ENCODE measurements at regions not wholly inside any gene's neighbourhood (a gene's known extent, or its start where the extent isn't known, plus 50 kb on each side); places are given as distances from the start of the nearest gene placed in this dataset.
"Not testable (repeated sequence)": the region's sequence is repeated elsewhere in the genome, so short reads cannot be mapped to it uniquely, and the experiment has no call there.

DNA sequence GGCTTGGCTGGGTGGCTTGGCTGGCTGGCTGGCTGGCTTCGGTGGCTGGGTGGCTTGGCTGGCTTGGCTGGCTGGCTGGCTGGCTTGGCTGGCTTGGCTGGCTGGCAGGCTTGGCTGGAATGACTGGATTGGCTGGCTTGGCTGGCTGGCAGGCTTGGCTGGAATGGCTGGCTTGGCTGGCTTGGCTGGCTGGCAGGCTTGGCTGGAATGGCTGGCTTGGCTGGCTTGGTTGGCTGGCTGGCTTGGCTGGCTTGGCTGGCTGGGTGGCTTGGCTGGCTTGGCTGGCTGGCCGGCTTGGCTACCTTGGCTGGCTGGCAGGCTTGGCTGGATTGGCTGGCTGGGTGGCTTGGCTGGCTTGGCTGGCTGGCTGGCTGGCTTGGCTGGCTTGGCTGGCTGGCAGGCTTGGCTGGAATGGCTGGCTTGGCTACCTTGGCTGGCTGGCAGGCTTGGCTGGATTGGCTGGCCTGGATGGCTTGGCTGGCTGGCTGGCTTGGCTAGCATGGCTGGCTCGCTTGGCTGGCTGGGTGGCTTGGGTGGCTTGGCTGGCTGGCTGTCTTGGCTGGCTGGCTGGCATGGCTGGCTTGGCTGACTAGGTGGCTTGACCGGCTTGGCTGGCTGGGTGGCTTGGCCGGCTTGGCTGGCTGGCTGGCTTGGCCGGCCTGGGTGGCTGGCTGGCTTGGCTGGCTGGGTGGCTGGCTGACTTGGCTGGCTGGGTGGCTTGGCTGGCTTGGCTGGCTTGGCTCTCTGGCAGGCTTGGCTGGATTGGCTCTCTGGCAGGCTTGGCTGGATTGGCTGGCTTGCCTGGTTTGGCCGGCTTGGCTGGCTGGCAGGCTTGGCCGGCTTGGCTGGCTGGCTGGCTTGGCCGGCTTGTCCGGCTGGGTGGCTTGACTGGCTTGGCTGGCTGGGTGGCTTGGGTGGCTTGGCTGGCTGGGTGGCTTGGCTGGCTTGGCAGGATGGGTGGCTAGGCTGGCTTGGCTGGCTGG, 241.6 kb upstream of the POTEB2 start:
- TF ChIP-seq RCOR1 (IDR thresholded peaks at IDR 0.05; ENCODE audit: insufficient replicate concordance, low read length); POLR2A (IDR thresholded peaks at IDR 0.05; ENCODE audit: low read depth, low read length); MXI1 (IDR thresholded peaks at IDR 0.05; ENCODE audit: borderline replicate concordance, low read depth, low read length); BHLHE40 (IDR thresholded peaks at IDR 0.05; ENCODE audit: low read depth, low read length): not testable (repeated sequence)
- TF ChIP-seq, protein P1, sequence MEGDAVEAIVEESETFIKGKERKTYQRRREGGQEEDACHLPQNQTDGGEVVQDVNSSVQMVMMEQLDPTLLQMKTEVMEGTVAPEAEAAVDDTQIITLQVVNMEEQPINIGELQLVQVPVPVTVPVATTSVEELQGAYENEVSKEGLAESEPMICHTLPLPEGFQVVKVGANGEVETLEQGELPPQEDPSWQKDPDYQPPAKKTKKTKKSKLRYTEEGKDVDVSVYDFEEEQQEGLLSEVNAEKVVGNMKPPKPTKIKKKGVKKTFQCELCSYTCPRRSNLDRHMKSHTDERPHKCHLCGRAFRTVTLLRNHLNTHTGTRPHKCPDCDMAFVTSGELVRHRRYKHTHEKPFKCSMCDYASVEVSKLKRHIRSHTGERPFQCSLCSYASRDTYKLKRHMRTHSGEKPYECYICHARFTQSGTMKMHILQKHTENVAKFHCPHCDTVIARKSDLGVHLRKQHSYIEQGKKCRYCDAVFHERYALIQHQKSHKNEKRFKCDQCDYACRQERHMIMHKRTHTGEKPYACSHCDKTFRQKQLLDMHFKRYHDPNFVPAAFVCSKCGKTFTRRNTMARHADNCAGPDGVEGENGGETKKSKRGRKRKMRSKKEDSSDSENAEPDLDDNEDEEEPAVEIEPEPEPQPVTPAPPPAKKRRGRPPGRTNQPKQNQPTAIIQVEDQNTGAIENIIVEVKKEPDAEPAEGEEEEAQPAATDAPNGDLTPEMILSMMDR (conservative IDR thresholded peaks at IDR 0.05; ENCODE audit: low read depth, low read length): not testable (repeated sequence)

Data from IMR-90 (cell line).